Activated CD8-positive, alpha-beta memory T cell treated with anti-CD3 and anti-CD28 coated beads, Interleukin-2, amount 50 U/mL, for 48 hours (primary cell): ENCODE measurements at regions not wholly inside any gene's neighbourhood (a gene's known extent, or its start where the extent isn't known, plus 50 kb on each side); places are given as distances from the start of the nearest gene placed in this dataset.

Experiments used
- DNase-seq: peaks from one replicate; pipeline ENCODE4 v3.0.0-alpha.2; 2020

DNA sequence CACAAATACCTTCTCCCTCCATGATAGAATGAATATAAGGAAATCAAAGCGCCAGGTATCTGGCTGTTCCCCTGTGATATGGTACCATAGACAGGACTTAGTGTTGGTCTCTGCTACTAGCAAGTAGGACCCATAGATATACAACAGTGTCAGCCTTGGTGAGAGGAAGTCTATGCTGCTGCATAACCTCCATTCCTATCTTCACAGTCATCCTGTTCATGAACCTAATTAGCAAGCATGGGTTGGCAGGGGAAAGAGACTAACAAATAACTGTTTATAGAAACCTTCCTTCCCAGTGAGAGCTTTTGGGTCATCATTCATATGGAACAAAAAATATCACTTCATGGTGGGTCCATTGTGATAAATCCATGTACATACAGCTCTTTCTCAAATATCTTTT is 188.9 kb upstream of the FAM98A start:
- DNase-seq, result no peak

DNA sequence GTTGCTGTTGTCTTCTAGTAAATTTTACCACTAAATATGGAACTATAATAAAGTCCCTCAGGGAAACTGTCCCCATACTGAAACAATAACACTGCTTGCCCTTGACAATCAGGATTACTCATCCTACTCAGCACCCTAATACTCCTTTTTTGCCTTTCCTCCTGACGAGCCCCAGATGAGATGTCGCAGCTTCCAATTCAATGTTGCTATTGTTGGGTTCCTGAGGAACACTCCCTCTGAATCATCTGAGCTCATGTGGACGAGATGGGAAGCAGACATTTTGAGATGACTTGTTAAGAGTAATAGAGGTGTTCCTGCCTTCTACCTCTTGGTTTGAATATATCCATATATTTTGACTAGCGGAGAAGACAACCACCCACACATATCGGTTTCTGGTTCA is 187.8 kb upstream of the FAM98A start:
- DNase-seq, result no peak

DNA sequence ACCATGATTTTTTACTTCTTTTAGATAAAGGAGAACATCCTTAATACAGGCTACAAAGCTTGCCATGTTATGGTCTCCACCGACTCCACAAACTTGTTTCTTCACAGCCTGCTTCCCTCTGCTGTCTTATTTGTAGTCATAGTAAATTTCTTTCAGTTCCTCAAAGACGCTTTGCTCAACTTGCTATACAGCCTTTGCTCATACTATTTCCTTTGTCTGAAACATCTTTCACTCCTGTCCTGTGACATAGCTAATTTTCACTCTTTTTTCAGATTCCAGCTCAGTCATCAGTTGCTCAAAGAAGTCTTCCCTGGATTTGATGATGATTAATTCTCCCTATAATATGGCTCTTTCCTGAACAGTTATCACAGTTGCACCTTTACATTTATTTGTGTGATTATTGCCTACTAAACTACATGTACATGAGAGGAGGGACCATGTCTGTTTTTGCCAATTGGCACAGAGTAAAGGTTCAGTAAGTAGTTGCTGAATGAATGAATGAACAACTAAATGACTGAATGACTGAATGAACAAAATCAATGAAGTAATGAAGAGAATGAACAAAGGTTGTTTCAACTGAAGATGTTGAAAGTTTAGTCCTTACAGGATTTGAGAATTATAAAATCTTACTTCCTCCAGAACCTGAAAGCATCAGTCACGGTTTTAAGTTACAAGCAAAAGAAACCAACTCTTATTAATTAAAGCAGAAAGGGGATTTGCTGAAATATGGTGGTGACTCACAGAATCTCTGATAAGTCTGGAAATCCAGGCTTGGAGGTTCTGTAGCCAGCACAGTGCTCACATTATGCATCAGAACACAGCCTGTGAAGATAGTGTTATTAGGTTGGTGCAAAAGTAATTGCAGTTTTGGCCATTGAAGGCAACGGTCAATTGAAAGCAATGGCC is 186.4 kb upstream of the FAM98A start:
- DNase-seq, result no peak

DNA sequence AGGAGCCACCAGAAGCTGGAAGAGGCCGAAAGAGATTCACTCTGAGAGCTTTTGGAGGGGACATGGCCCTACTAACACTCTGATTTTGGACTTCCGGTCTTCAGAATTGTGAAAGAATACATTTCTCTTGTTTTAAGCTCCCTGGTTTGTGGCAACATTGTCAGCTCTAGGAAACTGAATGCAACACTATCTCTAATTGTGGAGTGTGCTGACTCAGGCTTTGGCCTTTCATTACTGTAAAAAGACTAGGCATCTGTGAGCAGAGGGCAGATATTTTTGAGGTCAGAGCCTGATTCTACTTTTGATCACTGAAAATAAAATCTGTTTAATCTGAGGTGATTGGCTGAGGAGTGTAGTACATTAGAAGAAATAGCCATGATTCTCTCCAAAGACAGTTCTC is 185.4 kb upstream of the FAM98A start:
- DNase-seq, result no peak

DNA sequence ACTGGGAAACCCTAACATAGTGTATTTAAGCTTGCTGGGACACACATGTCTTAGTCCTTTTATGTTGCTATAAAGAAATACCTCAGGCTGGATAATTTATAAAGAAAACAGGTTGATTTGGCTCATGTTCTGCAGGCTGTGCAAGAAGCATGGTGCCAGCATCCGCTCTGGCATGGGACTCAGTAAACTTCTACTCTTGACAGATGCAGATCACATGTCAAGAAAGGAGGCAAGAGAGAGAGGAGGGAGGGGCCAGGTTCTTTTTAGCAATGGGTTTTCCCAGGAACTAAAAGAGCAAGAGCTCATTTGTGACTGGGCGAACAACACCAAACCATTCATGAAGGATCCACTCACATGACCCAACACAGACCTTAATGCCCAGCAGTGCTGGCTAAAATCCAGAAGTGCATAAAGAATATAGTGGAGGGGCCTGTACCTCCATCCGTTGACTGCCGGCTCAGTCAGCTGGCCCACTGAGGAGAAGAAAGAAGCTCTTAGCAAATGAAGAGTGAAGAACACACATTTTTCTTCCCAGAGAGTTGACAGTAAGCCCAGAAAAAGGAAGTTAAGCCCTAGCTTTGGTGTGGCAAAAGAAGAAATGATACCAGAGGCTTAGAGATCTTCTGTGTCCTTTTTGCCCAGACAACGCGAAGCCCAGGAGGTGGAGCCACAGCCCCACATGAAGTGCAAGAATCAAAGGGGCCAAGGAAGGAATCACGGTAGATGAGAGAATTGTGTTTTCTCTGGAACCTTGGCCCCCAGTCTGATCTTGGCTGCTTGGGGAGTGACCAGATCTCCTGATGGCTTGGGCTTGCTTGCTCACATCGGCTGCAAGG is 183.5 kb upstream of the FAM98A start:
- no peak for DNase-seq

DNA sequence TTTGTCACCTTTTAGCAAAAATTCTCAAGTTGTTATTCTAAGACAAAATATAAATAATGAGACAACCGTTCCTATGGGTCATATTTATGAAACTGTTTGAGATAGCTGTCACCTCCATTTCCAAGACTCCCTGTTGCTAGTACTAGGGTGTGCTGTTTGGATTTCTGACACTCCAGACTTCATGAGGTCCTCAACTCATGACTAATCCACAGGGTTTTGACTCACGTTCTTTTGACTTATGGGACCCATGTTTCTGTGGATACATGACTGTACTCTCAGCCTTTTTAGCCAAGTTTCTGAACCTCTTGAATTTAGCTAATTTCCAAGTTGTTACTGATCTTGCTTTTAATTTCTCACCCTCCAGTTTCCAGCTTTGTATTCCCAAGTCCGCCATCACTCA is 178.7 kb upstream of the FAM98A start:
- no peak for DNase-seq

DNA sequence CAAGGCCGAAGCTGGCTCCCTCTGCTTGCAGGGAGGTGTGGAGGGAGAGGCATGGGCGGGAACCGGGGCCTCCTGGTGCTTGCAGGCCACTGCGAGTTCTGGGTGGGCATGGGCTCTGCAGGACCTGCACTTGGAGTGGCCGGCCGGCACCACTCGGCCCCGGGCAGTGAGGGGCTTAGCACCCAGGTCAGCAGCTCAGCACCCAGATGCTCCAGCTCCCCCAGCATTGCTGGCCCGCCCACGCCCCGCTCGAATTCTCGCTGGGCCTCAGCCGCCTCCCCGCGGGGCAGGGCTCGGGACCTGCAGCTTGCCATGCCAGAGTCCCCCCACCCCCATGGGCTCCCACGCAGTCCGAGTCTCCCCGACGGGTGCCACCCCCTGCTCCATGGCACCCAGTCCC is 176.2 kb upstream of the FAM98A start:
- no peak for DNase-seq

DNA sequence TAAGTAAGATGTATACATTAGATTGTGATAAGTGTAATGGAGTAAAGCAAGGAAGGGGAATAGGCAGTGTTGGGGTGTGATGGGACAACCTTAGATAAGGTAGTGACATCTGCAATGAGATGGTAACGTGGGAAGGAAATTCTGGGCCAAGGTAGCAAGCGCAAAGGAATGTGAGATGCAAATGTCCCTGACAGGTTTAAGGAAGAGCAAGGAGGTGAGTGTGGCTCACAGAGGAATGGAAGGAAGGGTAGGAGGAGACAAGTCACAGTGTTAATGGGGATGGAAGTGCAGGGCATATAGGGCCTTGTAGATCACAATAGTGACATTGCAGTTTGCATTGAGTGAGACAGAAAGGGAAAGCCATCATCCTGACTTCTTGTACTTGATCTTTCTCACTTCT is 170.9 kb upstream of the FAM98A start:
- no peak for DNase-seq

DNA sequence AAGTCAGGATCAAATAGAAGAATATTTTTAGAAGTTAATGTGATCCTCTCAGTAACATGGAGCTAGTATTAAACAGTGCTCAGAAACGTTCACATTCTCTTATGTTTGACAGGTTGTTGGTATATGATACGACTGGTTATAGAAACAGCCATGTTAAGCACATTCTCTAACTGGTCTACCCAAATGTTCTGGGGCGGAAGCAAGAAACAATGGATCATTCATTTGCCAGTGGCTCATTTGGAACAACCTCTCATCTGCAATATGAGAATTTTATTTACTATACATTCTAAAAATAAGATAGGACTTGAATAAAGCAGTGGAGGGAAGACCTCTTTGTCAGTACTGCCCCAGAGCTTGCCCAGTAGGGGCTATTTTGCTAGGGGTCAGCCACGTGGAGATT is 167.1 kb upstream of the FAM98A start:
- DNase-seq, result no peak

DNA sequence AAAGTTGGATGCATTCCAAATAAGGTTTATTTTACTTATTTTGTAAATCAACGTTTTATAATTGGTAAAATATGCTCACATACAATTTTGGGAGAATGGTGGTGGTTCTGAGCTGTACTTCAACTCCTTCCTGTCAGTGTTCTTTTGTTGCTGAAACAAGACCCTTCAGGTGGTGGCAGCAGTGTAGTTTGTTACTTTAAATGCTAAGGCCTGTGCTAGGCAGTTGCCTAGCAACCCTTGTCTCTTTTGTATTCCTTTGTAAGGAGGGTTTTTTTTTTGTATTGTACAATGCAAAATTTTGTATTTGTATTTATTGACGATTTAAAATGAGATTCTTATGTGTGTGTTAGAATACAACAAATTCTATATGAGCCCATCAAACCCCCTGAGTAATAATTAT is 166.0 kb upstream of the FAM98A start:
- DNase-seq, result no peak

DNA sequence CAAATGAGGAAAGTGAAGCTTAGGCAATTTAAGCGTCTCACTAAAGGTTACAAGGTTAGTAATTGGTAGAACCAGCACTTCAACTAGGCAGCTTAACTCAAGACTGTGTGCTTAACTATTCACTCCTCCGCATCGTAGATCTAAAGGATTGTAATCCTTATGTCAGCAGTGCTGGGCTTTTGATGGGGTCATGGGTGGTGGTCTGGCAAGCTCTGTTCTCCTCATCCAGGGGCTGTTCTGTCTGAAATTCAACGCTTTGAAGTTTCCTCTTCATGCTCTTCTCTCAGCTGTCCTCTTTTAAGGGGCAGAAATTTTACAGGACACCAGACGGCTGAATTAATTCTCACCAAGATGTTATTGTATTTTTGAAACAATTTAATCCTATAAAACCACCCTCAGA is 165.5 kb upstream of the FAM98A start:
- no peak for DNase-seq

DNA sequence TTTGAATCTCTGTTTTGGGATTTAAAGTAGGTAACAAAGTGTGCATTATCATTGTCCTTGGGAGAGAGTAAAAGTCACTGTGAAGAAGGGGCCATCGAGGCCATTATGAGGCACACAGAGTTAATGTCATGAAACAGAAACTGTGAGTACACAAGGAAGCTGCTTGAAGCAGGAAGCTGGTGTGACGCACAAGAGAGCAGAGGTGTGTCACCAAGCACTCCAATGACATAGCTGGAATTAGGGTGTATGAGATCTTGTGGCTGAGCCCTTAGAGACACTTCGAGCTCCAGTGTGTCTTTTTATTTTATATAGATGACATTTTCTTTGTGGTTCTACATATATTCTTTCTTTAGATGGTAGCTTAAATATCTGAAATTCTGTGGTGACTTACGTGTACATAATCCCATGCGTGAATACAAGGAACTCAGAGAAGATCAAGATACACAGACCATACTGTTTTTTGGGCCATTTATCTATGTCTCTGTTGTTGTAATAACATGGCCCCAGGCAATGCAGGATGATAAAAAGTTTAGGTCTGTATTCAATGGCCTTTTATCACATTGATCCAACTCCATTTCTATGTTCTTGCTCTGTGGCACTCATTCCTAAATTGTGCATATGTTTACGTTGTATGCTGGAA is 164.7 kb upstream of the FAM98A start:
- DNase-seq, result no peak

DNA sequence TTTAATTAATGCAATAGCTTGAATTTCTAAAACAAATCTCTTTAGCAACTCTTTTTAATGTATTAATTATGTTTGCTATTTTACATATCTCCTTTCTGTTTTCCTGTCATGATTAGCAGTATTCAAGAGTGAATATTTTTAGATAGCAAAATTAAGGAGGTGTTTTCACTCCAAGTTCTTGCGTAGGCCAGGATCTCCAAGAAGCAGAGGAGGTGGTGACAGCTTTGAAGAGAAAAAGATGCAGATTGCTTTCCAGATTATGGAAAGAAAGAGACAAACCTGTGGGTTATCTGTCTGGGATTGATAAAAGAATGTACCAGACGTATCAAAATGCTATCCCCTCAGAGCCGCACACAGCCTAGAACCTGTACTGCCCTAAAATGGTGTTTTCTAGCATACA is 163.5 kb upstream of the FAM98A start:
- DNase-seq, result no peak

DNA sequence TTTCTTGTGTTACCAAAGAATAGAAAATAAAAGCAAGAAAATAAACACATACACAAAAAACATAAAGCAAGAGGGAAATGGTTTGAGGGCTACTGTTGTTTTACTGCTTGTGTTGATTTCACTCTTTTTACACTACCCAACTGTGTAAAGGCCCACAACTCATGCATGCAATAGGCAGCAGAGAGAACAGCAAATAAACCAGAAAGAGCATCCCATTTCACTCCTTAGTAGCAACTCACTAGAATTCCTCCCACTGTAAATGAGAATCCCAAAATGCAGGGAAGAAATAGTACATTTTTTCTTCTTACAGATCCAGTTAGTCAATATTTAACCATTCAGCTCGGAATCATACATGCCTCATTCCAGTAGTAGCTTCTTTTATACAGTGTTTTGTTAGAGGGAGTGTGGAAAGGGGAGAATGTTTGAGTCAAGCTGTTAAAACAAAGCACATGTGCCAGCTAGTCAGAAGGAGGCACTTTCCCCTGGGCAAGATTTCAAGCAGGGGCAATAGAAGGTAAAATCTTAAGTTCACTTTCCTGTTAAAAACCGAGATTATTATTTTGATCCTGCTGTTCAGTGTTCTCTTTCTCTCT is 147.2 kb upstream of the FAM98A start:
- no peak for DNase-seq

DNA sequence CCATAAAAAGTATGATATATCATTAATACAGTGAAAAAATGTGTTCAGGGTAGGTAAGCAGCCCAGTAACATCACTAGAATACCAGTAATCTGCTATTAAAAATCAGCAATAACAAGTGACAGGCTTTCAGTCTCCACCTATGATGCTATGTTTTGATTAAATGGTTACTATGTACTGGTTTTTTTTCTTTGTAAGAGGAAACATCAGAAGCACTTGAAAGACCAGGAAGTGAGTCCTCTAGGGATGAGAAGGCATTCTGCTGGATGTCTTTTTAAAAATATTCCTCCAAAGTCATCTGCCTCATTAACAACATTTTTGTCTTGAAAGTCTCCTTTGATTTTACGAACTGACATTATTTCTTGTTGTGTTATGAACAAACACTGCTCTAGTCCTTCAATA is 136.0 kb upstream of the FAM98A start:
- no peak for DNase-seq

DNA sequence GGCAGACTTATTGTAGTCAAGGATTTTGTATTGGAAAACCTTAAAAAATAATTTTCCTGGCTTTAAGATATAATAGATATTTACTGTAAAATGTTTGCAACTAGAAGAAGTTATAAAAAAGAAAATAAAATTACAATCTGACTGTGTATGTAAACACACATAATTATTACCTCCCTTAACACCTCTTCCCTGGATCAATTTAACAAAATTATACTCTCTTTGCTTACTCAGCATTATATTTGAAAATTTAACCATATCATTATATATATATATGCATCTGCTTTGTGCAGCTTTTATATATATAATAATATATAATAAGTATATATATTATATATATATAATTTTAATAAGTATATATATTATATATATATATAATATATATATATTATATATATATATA is 131.7 kb upstream of the FAM98A start:
- no peak for DNase-seq

DNA sequence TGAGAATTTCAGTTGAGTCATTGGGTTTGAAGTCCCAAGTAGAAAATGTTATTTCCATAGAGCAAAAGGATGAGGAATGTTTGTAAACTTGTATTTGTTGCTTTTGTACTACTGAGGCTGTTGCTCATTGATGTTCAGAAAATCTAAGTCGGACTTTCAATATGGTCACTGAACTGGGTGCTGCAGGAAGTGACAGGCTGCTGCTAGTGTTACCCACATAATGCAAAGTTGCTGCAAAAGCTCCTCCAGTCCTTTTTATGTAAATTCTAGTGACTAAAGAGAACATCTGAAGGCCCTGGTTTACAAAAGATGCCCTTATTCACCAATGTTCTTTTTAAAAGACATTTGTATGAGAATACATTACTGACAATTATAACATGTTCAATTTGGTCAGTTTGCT is 131.1 kb upstream of the FAM98A start:
- no peak for DNase-seq

DNA sequence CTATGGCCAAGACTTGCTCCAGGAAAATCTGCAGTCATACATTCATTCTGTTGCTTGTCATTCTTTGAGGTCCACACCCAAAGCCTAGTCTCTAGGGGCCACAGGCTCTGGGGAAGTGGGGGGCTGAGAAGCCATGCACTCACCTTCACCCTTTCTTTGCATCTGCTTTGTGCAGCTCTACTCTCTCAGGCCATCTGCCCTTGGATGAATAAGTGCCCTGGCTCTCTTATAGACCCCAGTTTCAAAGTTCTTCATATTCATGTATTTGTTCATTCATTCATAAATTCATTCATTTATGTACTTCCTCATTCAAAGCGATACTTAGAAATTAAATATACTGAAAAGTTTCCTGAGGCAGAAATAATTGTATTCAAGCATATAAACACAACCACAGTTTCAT is 130.3 kb upstream of the FAM98A start:
- DNase-seq, result no peak

DNA sequence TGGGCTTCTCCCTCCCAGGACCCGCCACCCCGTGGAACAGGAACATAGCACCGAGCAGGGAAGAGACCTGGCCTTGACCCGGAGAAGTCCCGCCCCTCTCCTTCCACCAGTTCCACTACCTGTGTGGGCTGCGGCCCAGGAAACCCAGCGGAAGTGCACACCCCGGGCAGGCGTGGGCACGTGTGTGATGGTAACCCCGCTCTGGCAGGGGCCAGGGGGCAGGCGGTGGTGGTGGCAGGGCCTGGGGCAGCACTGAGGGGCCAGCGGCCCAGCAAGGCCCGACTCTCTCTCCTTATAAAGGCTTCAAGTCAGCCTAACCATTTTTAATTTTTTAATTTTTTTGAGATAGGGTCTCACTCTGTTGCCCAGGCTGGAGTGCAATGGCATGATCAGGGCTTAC is 129.0 kb upstream of the FAM98A start:
- DNase-seq, result no peak

DNA sequence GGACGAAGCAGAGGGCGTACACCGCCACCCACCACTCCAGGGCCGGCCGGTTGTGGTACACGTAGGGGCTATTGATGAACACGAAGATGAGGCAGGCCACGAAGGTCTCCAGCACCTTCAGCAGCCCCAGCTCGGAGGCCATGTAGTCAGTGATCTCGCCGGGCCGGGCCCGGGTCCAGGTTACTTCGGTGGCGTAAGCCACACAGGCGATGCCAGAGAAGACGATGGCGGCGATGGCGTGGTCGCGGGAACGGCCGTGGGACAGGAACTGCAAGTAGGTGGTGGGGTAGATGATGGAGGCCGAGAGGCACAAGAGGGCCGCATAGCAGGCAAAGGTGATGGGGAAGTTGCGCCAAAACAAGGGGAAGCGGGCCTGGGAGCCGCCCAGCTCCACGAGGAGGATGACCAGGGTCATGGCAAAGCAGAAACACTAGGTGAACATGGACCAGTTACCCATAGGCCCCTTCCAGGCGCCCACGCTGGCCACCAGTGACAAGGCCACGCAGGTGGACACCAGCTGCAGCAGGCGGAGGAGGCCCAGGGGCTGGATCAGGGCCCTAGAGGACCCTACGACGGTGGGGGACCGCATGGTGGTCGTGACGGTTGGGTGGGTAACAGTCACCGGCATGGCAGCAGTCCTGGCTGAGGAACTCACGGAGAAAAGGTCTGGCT is 128.4 kb upstream of the FAM98A start:
- DNase-seq, result no peak

DNA sequence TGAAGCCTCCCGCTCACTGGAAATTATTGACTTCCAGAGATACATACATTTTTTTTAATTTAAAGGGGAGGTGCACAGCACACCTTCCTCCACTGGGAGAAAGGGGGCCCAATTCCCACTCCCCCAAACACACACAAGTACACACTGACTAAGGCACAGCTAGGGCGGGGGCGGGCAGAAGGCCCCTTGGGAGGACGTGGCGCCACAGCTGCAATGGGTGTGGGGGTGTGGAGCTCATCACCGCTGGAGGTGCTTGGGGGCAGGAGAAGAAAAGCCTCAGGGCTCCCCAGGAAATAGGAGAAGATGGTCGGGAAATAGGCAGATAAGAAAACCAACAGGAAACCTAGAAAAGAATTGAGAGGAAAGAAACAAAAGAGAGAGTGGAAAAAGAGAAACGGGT is 127.3 kb upstream of the FAM98A start:
- no peak for DNase-seq

DNA sequence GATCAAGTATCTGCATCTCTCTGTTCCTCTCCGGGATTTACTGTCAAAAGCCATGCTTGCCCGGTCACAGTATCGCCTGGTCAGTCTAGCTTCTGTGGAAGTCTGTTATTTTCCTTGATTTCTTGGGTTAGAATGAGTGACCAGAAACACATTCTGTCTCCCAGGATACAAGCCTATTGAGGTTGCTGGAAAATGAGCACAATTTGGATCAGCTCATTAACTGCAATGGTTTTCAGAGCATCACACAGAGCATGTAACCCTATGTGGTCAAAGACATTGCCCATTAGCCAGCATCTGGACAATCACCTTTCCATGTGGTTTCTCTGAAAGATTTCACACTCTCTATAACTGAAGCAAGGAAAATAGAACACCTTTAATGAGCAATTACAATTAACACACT is 124.2 kb upstream of the FAM98A start:
- DNase-seq, result no peak

DNA sequence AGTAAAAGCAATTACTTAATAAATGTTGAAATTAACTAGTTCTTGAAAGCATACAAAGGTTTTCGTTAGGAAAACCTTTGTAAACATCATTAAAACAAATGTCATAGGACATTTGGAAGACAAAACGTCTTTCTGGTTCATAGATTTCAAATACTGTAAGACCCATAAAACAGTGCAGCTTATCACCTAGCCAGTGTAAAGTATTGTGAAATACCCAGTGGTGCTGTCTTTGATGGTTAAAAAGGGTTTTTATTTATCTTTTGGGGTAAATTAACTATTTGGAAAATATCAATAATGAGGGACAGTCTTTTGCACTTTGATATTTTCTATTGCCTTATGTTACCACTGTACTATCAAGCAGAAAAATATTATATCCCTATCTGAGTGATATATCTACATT is 120.0 kb upstream of the FAM98A start:
- no peak for DNase-seq
